ENCODE measurements at regions not wholly inside any gene's neighbourhood (a gene's known extent, or its start where the extent isn't known, plus 50 kb on each side); places are given as distances from the start of the nearest gene placed in this dataset.

DNA sequence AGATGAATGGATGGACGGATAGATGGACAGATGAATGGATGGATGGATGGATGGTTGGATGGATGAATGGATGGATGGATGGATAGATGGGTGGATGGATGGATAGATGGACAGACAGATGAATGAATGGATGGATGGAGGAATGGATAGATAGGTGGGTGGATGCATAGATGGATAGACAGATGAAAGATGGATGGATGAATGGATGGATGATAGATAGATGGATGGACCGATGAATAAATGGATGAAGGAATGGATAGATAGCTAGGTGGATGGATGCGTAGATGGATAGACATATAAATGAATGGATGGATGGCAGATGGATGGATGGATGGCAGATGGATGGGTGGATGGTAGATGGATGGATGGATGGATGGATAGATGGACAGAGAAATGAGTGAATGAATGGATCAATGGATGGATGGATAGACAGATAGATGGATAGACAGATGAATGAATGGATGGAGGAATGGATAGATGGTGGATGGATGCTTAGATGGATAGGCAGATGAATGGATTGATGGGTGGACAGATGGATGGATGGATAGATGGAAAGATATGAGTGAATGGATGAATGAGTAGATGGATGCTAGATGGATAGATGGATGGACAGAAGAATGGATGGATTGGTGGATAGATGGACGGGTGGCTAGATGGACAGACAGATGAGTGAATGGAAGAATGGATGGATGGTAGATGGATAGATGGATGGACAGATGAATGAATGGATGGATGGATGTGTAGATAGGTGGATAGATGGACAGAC lies 167.9 kb downstream of the TRIM43 start:
- no peak for TF ChIP-seq CTCF (IDR thresholded peaks at IDR 0.05; ENCODE audit: low read depth, low read length)
- no peak for TF ChIP-seq POLR2A (IDR thresholded peaks at IDR 0.05; ENCODE audit: extremely low read depth, insufficient read length)
- TF ChIP-seq, protein P1, sequence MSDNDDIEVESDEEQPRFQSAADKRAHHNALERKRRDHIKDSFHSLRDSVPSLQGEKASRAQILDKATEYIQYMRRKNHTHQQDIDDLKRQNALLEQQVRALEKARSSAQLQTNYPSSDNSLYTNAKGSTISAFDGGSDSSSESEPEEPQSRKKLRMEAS (IDR thresholded peaks at IDR 0.05; ENCODE audit: low read depth, low read length) = no peak
- TF ChIP-seq MYC (IDR thresholded peaks at IDR 0.05; ENCODE audit: low read depth, low read length) = no peak
